Body of pancreas (tissue), 4 donors: ENCODE measurements at regions not wholly inside any gene's neighbourhood (a gene's known extent, or its start where the extent isn't known, plus 50 kb on each side); places are given as distances from the start of the nearest gene placed in this dataset.

ENCODE experiments used
- ATAC-seq: fragments of 150-250 bp; one replicate; pipeline ENCODE4 v1.9.1; 2016
- DNase-seq, 4 donors: peaks; one replicate each; pipeline ENCODE4 v3.0.0-alpha.2; 2019
- H3K27ac ChIP-seq, 4 donors: fragments of 200-600 bp; sonication (generic); 1 replicate in 3 of 4; 2 replicates in 1 of 4; pipeline versions ENCODE4 v1.5.1 to v1.6.1; 2016 to 2019; ENCODE audit warnings: mild to moderate bottlenecking in 1 of 4, mixed read lengths in 1 of 4, moderate library complexity in 1 of 4
- H3K27me3 ChIP-seq, 2 donors: fragments of 200-600 bp; sonication (generic); one replicate each; pipeline ENCODE4 v1.6.0; 2016; ENCODE audit warnings: mild to moderate bottlenecking in 1 of 2
- H3K36me3 ChIP-seq, 2 donors: fragments of 200-600 bp; sonication (generic); replicated peaks in 1 of 2; 2 replicates each; pipeline ENCODE4 v1.5.1; 2016; ENCODE audit warnings: low read depth in 2 of 2; ENCODE audit not compliant: insufficient read depth in 1 of 2
- H3K4me1 ChIP-seq: fragments of 200-600 bp; sonication (generic); one replicate; pipeline ENCODE4 v1.6.0; 2016
- H3K4me3 ChIP-seq, 2 donors: fragments of 200-600 bp; sonication (generic); 1 replicate in 1 of 2; 2 replicates in 1 of 2; pipeline ENCODE4 v1.5.1; 2016 to 2019
- H3K9me3 ChIP-seq, 3 donors: fragments of 200-600 bp; sonication (generic); 1 replicate in 2 of 3; 2 replicates in 1 of 3; pipeline ENCODE4 v1.5.1; 2016
- CTCF ChIP-seq, 7 experiments: fragments of 450-650 bp in 4 of 7; fragments of 200-600 bp in 3 of 7; sonication (generic) in 3 of 7; IDR thresholded peaks; one replicate each; pipeline ENCODE4 v1.5.1; 2016 to 2019; ENCODE audit warnings: antibody characterized with exemption in 7 of 7
- POLR2A ChIP-seq, 3 donors: fragments of 450-650 bp; IDR thresholded peaks; one replicate each; pipeline ENCODE4 v1.6.1; 2016; ENCODE audit warnings: antibody characterized with exemption in 3 of 3, mild to moderate bottlenecking in 2 of 3
- WGBS, 2 donors: methylation state at CpG; one replicate each; pipeline ENCODE4 v1.1.5; 2017; 5-methylcytosine and 5-hydroxymethylcytosine counted together
- intact Hi-C: fragments of 100-400 bp; cut with DNase I; formaldehyde crosslinking; loops from one replicate; pipeline ENCODE4 v1.15.1; 2023

DNA sequence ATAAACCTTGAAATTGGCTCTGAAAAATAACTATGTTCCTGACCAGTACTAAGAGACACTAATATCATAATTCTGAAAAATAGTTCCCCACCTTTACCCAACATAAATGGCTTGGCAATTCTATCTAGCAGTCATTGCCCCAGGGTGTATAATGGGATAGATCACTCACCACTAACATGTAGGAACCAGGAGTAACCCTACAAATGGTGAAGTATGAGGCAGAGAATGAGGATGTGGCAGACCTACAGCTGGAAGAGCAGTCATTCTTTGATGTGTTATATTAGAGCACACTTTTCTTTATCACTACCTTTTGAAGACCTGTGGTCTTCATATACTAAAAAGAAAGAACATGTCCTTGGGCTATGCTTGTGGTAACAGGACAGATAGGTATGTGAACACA lies 136.5 kb upstream of the SYNDIG1 start:
- Histone ChIP-seq H3K36me3 (no peaks in the 10 kb centered on the region), H3K27me3 (no peaks in the 10 kb centered on the region), H3K4me3 (no peak overlapping the region), H3K4me1 (no peaks in the 10 kb centered on the region), H3K27ac (no peak overlapping the region), H3K9me3 (no peaks in the 10 kb centered on the region)
- intact Hi-C loops: no loop called here
- no peak for DNase-seq
- TF ChIP-seq CTCF (IDR thresholded peaks at IDR 0.05): no peak
- TF ChIP-seq POLR2A (IDR thresholded peaks at IDR 0.05): no peak
- ATAC-seq: no peak

- intact Hi-C loops: no loop called here
- no peaks in the 10 kb centered on the region for H3K9me3 ChIP-seq
Measured at GRCh38 chr20:24331939-24332338, 137.5 kb upstream of the SYNDIG1 start.

DNA sequence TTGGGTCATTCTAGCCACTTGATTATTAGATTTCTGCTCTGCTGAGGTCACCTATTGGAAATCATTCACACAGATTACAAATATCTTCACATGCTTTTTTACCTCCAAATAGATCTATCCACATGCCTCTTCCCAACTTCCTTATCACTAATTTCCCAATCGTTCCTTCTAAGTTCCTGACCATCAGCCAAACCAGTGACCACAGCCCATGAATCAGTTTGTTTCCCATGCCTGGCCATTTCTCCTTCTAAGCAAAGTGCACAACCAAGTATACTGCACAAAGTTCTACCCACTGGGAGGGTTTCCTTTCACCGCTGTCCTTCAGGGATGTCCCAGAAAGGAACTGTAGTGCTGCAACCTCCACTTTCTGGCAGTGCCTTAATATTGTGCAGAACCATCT lies 140.5 kb upstream of the SYNDIG1 start:
- ATAC-seq: no peak
- no peaks in the 10 kb centered on the region for H3K27me3 ChIP-seq
- 66 to 72% methylated on average over 2 of the region's 2 CpGs for WGBS, 2 donors
- no peaks in the 10 kb centered on the region for H3K9me3 ChIP-seq
- intact Hi-C loops: no loop called here
- H3K36me3 ChIP-seq: no peaks in the 10 kb centered on the region
- H3K27ac ChIP-seq: no peak overlapping the region
- no peak overlapping the region for H3K4me3 ChIP-seq
- TF ChIP-seq CTCF (IDR thresholded peaks at IDR 0.05) (no peak), POLR2A (IDR thresholded peaks at IDR 0.05) (no peak)
- DNase-seq: no peak
- no peaks in the 10 kb centered on the region for H3K4me1 ChIP-seq

More at GRCh38 chr20:24331939-24332338, 137.5 kb upstream of the SYNDIG1 start:
- no peaks in the 10 kb centered on the region for H3K36me3 ChIP-seq
- no peak for DNase-seq
- no peak overlapping the region for H3K27ac ChIP-seq
- WGBS, 2 donors: 83 to 86% methylated on average over 4 of the region's 4 CpGs
- no peak for TF ChIP-seq POLR2A (IDR thresholded peaks at IDR 0.05)
- H3K4me3 ChIP-seq: no peak overlapping the region
- H3K27me3 ChIP-seq: no peaks in the 10 kb centered on the region
- ATAC-seq: no peak
- no peaks in the 10 kb centered on the region for H3K4me1 ChIP-seq

DNA sequence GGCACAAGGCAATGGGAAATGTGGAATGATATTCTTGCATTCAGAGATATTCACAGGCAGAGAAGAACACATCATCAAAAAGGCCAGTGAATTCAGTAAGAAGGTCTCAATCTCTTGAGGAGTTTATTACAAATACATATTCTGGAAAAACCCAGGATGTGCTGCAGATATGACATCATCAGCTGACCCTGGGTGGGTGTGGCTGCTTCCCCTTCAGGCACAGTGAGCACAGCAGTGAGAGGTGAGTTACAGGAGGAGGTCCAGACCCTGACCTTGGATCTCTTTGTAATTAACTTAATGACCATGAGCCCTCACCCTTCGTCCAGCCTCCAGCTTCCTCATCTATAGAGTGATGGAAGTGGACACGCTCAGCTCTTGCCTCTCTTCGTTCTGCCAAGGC lies 147.5 kb upstream of the SYNDIG1 start:
- H3K4me3 ChIP-seq: no peak overlapping the region
- TF ChIP-seq CTCF (IDR thresholded peaks at IDR 0.05) (no peak), POLR2A (IDR thresholded peaks at IDR 0.05) (no peak)
- no peaks in the 10 kb centered on the region for H3K27me3 ChIP-seq
- no peak for ATAC-seq
- H3K27ac ChIP-seq: no peak overlapping the region
- no peaks in the 10 kb centered on the region for H3K36me3 ChIP-seq
- no peak for DNase-seq
- intact Hi-C loops: no loop called here
- no peaks in the 10 kb centered on the region for H3K9me3 ChIP-seq
- no peaks in the 10 kb centered on the region for H3K4me1 ChIP-seq
- 54 to 66% methylated on average over 3 of the region's 3 CpGs for WGBS, 2 donors

DNA sequence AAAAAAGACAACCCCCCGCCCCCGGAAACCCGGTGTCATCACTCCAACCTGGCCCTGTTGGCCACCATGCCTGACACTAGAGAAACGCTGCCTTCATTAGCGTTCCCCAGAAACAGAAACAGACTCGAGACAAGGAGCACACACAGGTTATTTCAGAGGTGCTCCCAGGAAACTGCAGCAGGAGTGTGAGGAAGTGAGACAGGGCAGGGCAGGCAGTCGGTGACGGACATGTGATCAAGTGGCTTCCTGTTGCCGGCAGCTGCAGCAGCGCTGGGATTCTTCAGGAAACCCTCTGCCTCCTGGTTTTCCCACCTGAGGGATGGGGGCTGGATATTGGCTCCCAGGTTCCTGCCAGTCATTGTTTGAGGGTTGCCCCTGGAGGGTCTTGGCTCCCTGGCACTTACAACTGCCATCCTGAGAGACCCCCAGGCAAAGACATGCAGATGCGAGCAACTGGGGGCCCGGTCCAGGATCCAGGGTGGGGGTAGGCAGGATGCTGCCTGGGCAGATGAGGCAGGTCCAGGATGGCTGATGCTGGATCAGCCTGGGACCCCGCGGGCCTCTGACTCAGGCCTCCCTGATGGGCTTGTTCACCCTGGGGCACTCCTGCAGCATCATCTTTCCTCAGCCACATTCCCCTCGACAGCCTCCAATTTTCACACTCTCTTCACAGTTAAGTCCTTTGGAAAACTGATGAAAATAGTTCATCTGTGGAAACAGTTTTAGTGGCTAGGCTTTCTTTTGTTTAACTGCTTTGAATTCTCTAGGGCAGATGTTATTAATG lies 150.7 kb upstream of the SYNDIG1 start:
- intact Hi-C loops: loop anchor here (10.0 kb wide), 1 partner anchor 516 kb away; no protein-coding TSS in a partner anchor
- DNase-seq (no peak), ATAC-seq (no peak)
- Histone ChIP-seq H3K4me3 (no peak overlapping the region), H3K36me3 (no peaks in the 10 kb centered on the region), H3K9me3 (no peaks in the 10 kb centered on the region), H3K27ac (no peak overlapping the region), H3K4me1 (no peaks in the 10 kb centered on the region), H3K27me3 (no peaks in the 10 kb centered on the region)
- TF ChIP-seq POLR2A (IDR thresholded peaks at IDR 0.05) (no peak), CTCF (IDR thresholded peaks at IDR 0.05) (no peak)
- 51 to 58% methylated on average over 15 of the region's 15 CpGs for WGBS, 2 donors
